Testis (tissue), 2 donors: ENCODE measurements at regions not wholly inside any gene's neighbourhood (a gene's known extent, or its start where the extent isn't known, plus 50 kb on each side); places are given as distances from the start of the nearest gene placed in this dataset.

Experiments used
- POLR2A ChIP-seq: fragments of 450-650 bp; IDR thresholded peaks from one replicate; pipeline ENCODE4 v1.6.1; 2017; ENCODE audit warnings: antibody characterized with exemption, mild to moderate bottlenecking, moderate library complexity
- TF ChIP-seq, protein P1 (sequence below), 3 experiments: fragments of 450-650 bp in 2 of 3; fragments of 200-600 bp in 1 of 3; sonication (generic) in 1 of 3; IDR thresholded peaks; one replicate each; pipeline ENCODE4 v1.5.1; 2016 to 2019; ENCODE audit warnings: antibody characterized with exemption in 3 of 3, mild to moderate bottlenecking in 2 of 3, moderate library complexity in 1 of 3

DNA sequence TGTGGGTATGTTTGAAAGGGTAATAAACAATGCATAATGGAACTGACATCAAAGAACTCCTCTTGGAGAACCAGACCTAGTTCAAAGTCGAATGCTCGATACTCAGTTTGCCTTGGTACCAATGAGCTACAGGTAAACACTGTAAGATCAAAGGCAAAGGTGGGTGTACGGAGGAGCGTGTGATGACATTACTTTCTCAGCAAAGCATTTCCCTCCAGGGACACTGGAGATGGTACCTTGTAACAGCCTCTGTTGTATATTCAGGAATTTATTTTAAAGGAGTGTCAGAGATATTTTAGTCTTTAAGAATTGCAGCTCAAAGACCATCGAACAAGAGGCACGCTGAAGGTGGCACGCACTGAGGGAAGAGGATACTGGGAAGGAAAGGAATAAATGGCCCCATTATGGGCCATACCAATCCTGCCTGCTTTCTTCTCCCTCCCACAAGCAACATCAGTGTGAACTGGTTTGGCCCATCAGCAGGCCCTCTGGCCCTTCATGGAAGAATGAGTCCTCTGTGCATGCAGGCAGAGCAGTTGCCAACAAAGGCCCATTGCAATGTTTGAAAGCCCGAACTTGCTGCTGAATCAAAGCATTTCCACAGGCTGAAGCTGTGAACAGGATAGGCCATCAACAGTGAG, 410.2 kb downstream of the ACTL7B start:
- TF ChIP-seq, protein P1, sequence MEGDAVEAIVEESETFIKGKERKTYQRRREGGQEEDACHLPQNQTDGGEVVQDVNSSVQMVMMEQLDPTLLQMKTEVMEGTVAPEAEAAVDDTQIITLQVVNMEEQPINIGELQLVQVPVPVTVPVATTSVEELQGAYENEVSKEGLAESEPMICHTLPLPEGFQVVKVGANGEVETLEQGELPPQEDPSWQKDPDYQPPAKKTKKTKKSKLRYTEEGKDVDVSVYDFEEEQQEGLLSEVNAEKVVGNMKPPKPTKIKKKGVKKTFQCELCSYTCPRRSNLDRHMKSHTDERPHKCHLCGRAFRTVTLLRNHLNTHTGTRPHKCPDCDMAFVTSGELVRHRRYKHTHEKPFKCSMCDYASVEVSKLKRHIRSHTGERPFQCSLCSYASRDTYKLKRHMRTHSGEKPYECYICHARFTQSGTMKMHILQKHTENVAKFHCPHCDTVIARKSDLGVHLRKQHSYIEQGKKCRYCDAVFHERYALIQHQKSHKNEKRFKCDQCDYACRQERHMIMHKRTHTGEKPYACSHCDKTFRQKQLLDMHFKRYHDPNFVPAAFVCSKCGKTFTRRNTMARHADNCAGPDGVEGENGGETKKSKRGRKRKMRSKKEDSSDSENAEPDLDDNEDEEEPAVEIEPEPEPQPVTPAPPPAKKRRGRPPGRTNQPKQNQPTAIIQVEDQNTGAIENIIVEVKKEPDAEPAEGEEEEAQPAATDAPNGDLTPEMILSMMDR (IDR thresholded peaks at IDR 0.05): no peak
- TF ChIP-seq POLR2A: no peak
